ENCODE measurements at regions not wholly inside any gene's neighbourhood (a gene's known extent, or its start where the extent isn't known, plus 50 kb on each side); places are given as distances from the start of the nearest gene placed in this dataset.

DNA sequence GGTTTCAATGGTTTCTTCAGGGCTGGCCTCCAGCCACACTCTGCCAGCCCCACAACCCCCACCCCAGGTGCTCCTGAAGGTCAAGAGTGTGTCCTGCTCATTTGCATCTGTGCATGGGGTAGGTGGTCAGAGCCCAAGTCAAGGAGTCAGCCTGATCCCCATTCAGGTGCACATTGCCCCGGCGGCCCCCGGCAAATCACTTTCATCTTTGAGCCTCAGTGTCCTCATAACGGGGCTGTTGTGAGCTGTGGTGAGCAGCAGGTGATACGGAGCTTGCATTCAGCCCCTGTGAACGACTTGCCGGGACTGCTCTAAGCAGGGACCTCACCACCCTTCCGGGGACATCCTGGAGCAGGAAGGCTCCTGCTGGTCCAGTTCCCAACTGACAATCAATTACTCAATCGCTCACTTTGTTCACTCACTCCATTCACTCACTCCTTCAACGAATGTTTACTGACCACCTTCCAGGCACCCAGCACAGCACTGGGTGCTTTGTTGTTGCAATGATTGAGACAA, 93.2 kb upstream of the CPEB4 start:
- no peak for TF ChIP-seq EP300 (IDR thresholded peaks at IDR 0.05; ENCODE audit: low read depth)
- TF ChIP-seq, protein P1, sequence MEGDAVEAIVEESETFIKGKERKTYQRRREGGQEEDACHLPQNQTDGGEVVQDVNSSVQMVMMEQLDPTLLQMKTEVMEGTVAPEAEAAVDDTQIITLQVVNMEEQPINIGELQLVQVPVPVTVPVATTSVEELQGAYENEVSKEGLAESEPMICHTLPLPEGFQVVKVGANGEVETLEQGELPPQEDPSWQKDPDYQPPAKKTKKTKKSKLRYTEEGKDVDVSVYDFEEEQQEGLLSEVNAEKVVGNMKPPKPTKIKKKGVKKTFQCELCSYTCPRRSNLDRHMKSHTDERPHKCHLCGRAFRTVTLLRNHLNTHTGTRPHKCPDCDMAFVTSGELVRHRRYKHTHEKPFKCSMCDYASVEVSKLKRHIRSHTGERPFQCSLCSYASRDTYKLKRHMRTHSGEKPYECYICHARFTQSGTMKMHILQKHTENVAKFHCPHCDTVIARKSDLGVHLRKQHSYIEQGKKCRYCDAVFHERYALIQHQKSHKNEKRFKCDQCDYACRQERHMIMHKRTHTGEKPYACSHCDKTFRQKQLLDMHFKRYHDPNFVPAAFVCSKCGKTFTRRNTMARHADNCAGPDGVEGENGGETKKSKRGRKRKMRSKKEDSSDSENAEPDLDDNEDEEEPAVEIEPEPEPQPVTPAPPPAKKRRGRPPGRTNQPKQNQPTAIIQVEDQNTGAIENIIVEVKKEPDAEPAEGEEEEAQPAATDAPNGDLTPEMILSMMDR (IDR thresholded peaks at IDR 0.05) = no peak
- no peak for TF ChIP-seq POLR2A (IDR thresholded peaks at IDR 0.05)
- peak in 1 of 3 donors; percentile 34 for TF ChIP-seq POLR2AphosphoS5 (IDR thresholded peaks at IDR 0.05)

Measured in transverse colon (tissue), 4 donors.